Keratinocyte (primary cell): ENCODE measurements at regions not wholly inside any gene's neighbourhood (a gene's known extent, or its start where the extent isn't known, plus 50 kb on each side); places are given as distances from the start of the nearest gene placed in this dataset.

ENCODE experiments used
- DNase-seq: peaks from one replicate; pipeline ENCODE4 v3.0.0-alpha.2; 2011; ENCODE audit warnings: low read depth, missing footprints, low spot score
- FAIRE-seq: peaks from 2 replicates; lab custom pipeline; 2011; peaks lifted over from hg19 to GRCh38; lab: Jason Lieb, UNC
- H2AFZ ChIP-seq: 2 replicates; pipeline ENCODE4 v1.6.0; 2012; ENCODE audit warnings: low read length, control low read depth, inconsistent platforms; ENCODE audit not compliant: control insufficient read depth
- H3K27ac ChIP-seq: 2 replicates; pipeline ENCODE4 v1.5.1; 2011; ENCODE audit warnings: low read length; ENCODE audit not compliant: control insufficient read depth, insufficient read depth
- H3K27me3 ChIP-seq: 3 replicates; pipeline ENCODE4 v1.6.0; 2011; ENCODE audit warnings: low read length; ENCODE audit not compliant: control insufficient read depth, insufficient read depth; ENCODE audit errors: extremely low read depth
- H3K36me3 ChIP-seq, 2 experiments: 2 replicates in 1 of 2; 3 replicates in 1 of 2; pipeline ENCODE4 v1.5.1; 2011; ENCODE audit warnings: low read length in 2 of 2, mild to moderate bottlenecking in 1 of 2; ENCODE audit not compliant: control insufficient read depth in 2 of 2, insufficient read depth in 2 of 2; ENCODE audit errors: extremely low read depth in 1 of 2
- H3K4me1 ChIP-seq: 3 replicates; pipeline ENCODE4 v1.5.1; 2011; ENCODE audit warnings: low read length; ENCODE audit not compliant: control insufficient read depth, insufficient read depth; ENCODE audit errors: extremely low read depth
- H3K4me2 ChIP-seq: 3 replicates; pipeline ENCODE4 v1.6.0; 2011; ENCODE audit warnings: low read depth, low read length; ENCODE audit not compliant: control insufficient read depth, insufficient read depth; ENCODE audit errors: extremely low read depth
- H3K4me3 ChIP-seq, 3 experiments: fragments of 200-600 bp in 1 of 3; sonication (generic) in 1 of 3; 2 replicates in 2 of 3; 3 replicates in 1 of 3; pipeline ENCODE4 v1.5.1; 2011 to 2016; ENCODE audit warnings: low read length in 3 of 3, mild to moderate bottlenecking in 3 of 3, control low read depth in 2 of 3, inconsistent platforms in 1 of 3, low read depth in 1 of 3, mixed read lengths in 1 of 3, mixed run types in 1 of 3, moderate library complexity in 1 of 3; ENCODE audit not compliant: control insufficient read depth in 2 of 3, insufficient read depth in 2 of 3; ENCODE audit errors: extremely low read depth in 1 of 3
- H3K79me2 ChIP-seq: 2 replicates; pipeline ENCODE4 v1.6.0; 2012; ENCODE audit warnings: low read length; ENCODE audit not compliant: control insufficient read depth, insufficient read depth
- H3K9ac ChIP-seq: 3 replicates; pipeline ENCODE4 v1.6.0; 2011; ENCODE audit warnings: low read length; ENCODE audit not compliant: control insufficient read depth, insufficient read depth; ENCODE audit errors: extremely low read depth
- H3K9me1 ChIP-seq: 3 replicates; pipeline ENCODE4 v1.6.0; 2011; ENCODE audit warnings: low read length; ENCODE audit not compliant: control insufficient read depth, insufficient read depth; ENCODE audit errors: extremely low read depth
- H3K9me3 ChIP-seq: 2 replicates; pipeline ENCODE4 v1.5.1; 2012; ENCODE audit warnings: low read depth, low read length; ENCODE audit not compliant: control insufficient read depth
- H4K20me1 ChIP-seq: 3 replicates; pipeline ENCODE4 v1.6.0; 2011; ENCODE audit warnings: low read length; ENCODE audit not compliant: control insufficient read depth, insufficient read depth; ENCODE audit errors: extremely low read depth
- EZH2 ChIP-seq: IDR thresholded peaks from one replicate; pipeline ENCODE4 v1.6.1; 2012; ENCODE audit warnings: inconsistent platforms, mild to moderate bottlenecking, low read length, moderate library complexity
- dilution Hi-C: fragments of 300-500 bp; cut with MboI; formaldehyde crosslinking; loops from one replicate; pipeline ENCODE4 v1.7.0; 2020; ENCODE audit warnings: low sequenced_read_pairs; ENCODE audit not compliant: extremely low pct_ligation_motif_present
- TF ChIP-seq, protein P1 (sequence below), 3 experiments: IDR thresholded peaks in 1 of 3; conservative IDR thresholded peaks in 1 of 3; optimal IDR thresholded peaks in 1 of 3; 2 replicates in 2 of 3; 3 replicates in 1 of 3; pipeline versions ENCODE3 to v1.5.1; 2011; ENCODE audit warnings: low read length in 3 of 3, mild to moderate bottlenecking in 3 of 3, moderate library complexity in 2 of 3, control low read depth in 1 of 3, inconsistent platforms in 1 of 3; ENCODE audit not compliant: insufficient read depth in 2 of 3; ENCODE audit errors: extremely low read depth in 1 of 3

DNA sequence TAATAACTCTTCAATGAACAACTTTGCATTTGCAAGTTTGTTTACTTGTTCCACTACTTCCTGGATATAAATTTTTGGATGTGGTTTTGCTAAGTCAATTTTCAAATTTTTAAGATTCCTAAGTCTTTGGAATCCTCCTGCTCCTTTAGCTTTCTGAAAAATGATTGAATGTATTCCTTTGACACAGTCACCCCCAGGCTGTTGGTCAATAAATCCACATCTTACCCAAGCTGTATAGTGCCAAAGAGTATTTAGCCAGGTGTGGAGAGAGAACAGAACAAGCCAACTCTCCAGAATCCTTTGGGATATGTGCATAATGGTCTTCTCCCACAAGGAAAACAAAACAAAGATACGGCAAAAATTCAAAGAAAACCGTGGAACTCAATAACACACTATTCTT is 56.9 kb upstream of the INTU start:
- Histone ChIP-seq H3K27me3 (no peaks in the 10 kb centered on the region), H3K4me2 (no peak overlapping the region), H3K36me3 (no peaks in the 10 kb centered on the region), H3K4me1 (no peaks in the 10 kb centered on the region), H3K9ac (no peak overlapping the region), H3K27ac (no peak overlapping the region), H3K9me1 (no peaks in the 10 kb centered on the region), H3K79me2 (no peaks in the 10 kb centered on the region), H2AFZ (no peak overlapping the region), H3K9me3 (no peaks in the 10 kb centered on the region), H3K4me3 (no peak overlapping the region), H4K20me1 (no peaks in the 10 kb centered on the region)
- dilution Hi-C loops = no loop called here
- DNase-seq (no peak), FAIRE-seq (no peak)
- TF ChIP-seq EZH2 = no peak
- TF ChIP-seq, protein P1, sequence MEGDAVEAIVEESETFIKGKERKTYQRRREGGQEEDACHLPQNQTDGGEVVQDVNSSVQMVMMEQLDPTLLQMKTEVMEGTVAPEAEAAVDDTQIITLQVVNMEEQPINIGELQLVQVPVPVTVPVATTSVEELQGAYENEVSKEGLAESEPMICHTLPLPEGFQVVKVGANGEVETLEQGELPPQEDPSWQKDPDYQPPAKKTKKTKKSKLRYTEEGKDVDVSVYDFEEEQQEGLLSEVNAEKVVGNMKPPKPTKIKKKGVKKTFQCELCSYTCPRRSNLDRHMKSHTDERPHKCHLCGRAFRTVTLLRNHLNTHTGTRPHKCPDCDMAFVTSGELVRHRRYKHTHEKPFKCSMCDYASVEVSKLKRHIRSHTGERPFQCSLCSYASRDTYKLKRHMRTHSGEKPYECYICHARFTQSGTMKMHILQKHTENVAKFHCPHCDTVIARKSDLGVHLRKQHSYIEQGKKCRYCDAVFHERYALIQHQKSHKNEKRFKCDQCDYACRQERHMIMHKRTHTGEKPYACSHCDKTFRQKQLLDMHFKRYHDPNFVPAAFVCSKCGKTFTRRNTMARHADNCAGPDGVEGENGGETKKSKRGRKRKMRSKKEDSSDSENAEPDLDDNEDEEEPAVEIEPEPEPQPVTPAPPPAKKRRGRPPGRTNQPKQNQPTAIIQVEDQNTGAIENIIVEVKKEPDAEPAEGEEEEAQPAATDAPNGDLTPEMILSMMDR (optimal IDR thresholded peaks at IDR 0.05 in 1 of 3, IDR thresholded peaks at IDR 0.05 in 1 of 3, conservative IDR thresholded peaks at IDR 0.05 in 1 of 3; ENCODE audit: extremely low read depth in 1 of 3, insufficient read depth in 2 of 3, low read length in 3 of 3) = no peak

GRCh38 chr4:127578491-127578890 is 54.3 kb upstream of the INTU start:
- Histone ChIP-seq H2AFZ (no peak overlapping the region), H3K27me3 (no peaks in the 10 kb centered on the region), H3K9me3 (no peaks in the 10 kb centered on the region), H3K4me3 (no peak overlapping the region), H3K79me2 (no peaks in the 10 kb centered on the region), H3K4me1 (no peaks in the 10 kb centered on the region), H3K36me3 (no peaks in the 10 kb centered on the region), H3K9me1 (no peaks in the 10 kb centered on the region), H4K20me1 (no peaks in the 10 kb centered on the region), H3K27ac (no peak overlapping the region), H3K4me2 (no peak overlapping the region), H3K9ac (no peak overlapping the region)
- dilution Hi-C loops = no loop called here
- FAIRE-seq = no peak
- TF ChIP-seq EZH2 = no peak
- TF ChIP-seq, protein P1 (optimal IDR thresholded peaks at IDR 0.05 in 1 of 3, IDR thresholded peaks at IDR 0.05 in 1 of 3, conservative IDR thresholded peaks at IDR 0.05 in 1 of 3; ENCODE audit: extremely low read depth in 1 of 3, insufficient read depth in 2 of 3, low read length in 3 of 3) = no peak
- no peak for DNase-seq
